ENCODE measurements at regions not wholly inside any gene's neighbourhood (a gene's known extent, or its start where the extent isn't known, plus 50 kb on each side); places are given as distances from the start of the nearest gene placed in this dataset.
"Not testable (repeated sequence)": the region's sequence is repeated elsewhere in the genome, so short reads cannot be mapped to it uniquely, and the experiment has no call there.

GRCh38 chr3:3291756-3292283, 112.3 kb upstream of the CRBN start:
- H3K4me1 ChIP-seq (ENCODE audit: control insufficient read depth in 2 of 2, insufficient read depth in 2 of 2, low read length in 1 of 2); H3K4me3 ChIP-seq (ENCODE audit: low read depth in 1 of 2, low read length in 2 of 2); H3K27me3 ChIP-seq (ENCODE audit: control insufficient read depth in 1 of 2, insufficient read depth in 2 of 2, low read length in 2 of 2); H3K27ac ChIP-seq (ENCODE audit: low read depth in 2 of 2, low read length in 1 of 2); H3K9me3 ChIP-seq (ENCODE audit: control insufficient read depth in 2 of 2, insufficient read depth in 1 of 2, low read depth in 1 of 2, low read length in 1 of 2); H3K36me3 ChIP-seq (ENCODE audit: control insufficient read depth in 2 of 2, insufficient read depth in 2 of 2, low read length in 1 of 2): not testable (repeated sequence)
- WGBS, 2 donors = 51 to 67% methylated on average over 3 of the region's 3 CpGs

GRCh38 chr3:3288255-3288654, 108.8 kb upstream of the CRBN start:
- Histone ChIP-seq H3K4me3 (ENCODE audit: low read depth in 1 of 2, low read length in 2 of 2) (no peak overlapping the region), H3K27me3 (ENCODE audit: control insufficient read depth in 1 of 2, insufficient read depth in 2 of 2, low read length in 2 of 2) (no peaks in the 10 kb centered on the region), H3K36me3 (ENCODE audit: control insufficient read depth in 2 of 2, insufficient read depth in 2 of 2, low read length in 1 of 2) (no peaks in the 10 kb centered on the region)

GRCh38 chr3:3286014-3286413, 106.5 kb upstream of the CRBN start:
- no peaks in the 10 kb centered on the region for H3K9me3 ChIP-seq (ENCODE audit: control insufficient read depth in 2 of 2, insufficient read depth in 1 of 2, low read depth in 1 of 2, low read length in 1 of 2)

More at GRCh38 chr3:3288255-3288654, 108.8 kb upstream of the CRBN start:
- no peaks in the 10 kb centered on the region for H3K9me3 ChIP-seq (ENCODE audit: control insufficient read depth in 2 of 2, insufficient read depth in 1 of 2, low read depth in 1 of 2, low read length in 1 of 2)
- no peaks in the 10 kb centered on the region for H3K4me1 ChIP-seq (ENCODE audit: control insufficient read depth in 2 of 2, insufficient read depth in 2 of 2, low read length in 1 of 2)
- H3K27ac ChIP-seq (ENCODE audit: low read depth in 2 of 2, low read length in 1 of 2) = no peak overlapping the region

GRCh38 chr3:3281024-3281423, 101.5 kb upstream of the CRBN start:
- Histone ChIP-seq H3K4me1 (ENCODE audit: control insufficient read depth in 2 of 2, insufficient read depth in 2 of 2, low read length in 1 of 2) (no peaks in the 10 kb centered on the region), H3K9me3 (ENCODE audit: control insufficient read depth in 2 of 2, insufficient read depth in 1 of 2, low read depth in 1 of 2, low read length in 1 of 2) (no peaks in the 10 kb centered on the region), H3K36me3 (ENCODE audit: control insufficient read depth in 2 of 2, insufficient read depth in 2 of 2, low read length in 1 of 2) (no peaks in the 10 kb centered on the region), H3K27me3 (ENCODE audit: control insufficient read depth in 1 of 2, insufficient read depth in 2 of 2, low read length in 2 of 2) (no peaks in the 10 kb centered on the region), H3K4me3 (ENCODE audit: low read depth in 1 of 2, low read length in 2 of 2) (no peak overlapping the region), H3K27ac (ENCODE audit: low read depth in 2 of 2, low read length in 1 of 2) (no peak overlapping the region)
- 53 to 54% methylated on average over 2 of the region's 2 CpGs for WGBS, 2 donors

More at GRCh38 chr3:3286014-3286413, 106.5 kb upstream of the CRBN start:
- no peaks in the 10 kb centered on the region for H3K4me1 ChIP-seq (ENCODE audit: control insufficient read depth in 2 of 2, insufficient read depth in 2 of 2, low read length in 1 of 2)
- no peak overlapping the region for H3K27ac ChIP-seq (ENCODE audit: low read depth in 2 of 2, low read length in 1 of 2)
- 71 to 83% methylated on average over 2 of the region's 2 CpGs for WGBS, 2 donors
- no peak overlapping the region for H3K4me3 ChIP-seq (ENCODE audit: low read depth in 1 of 2, low read length in 2 of 2)
- H3K36me3 ChIP-seq (ENCODE audit: control insufficient read depth in 2 of 2, insufficient read depth in 2 of 2, low read length in 1 of 2) = no peaks in the 10 kb centered on the region
- no peaks in the 10 kb centered on the region for H3K27me3 ChIP-seq (ENCODE audit: control insufficient read depth in 1 of 2, insufficient read depth in 2 of 2, low read length in 2 of 2)

- Histone ChIP-seq H3K9me3 (ENCODE audit: control insufficient read depth in 2 of 2, insufficient read depth in 1 of 2, low read depth in 1 of 2, low read length in 1 of 2) (no peaks in the 10 kb centered on the region), H3K4me1 (ENCODE audit: control insufficient read depth in 2 of 2, insufficient read depth in 2 of 2, low read length in 1 of 2) (no peaks in the 10 kb centered on the region), H3K27ac (ENCODE audit: low read depth in 2 of 2, low read length in 1 of 2) (no peak overlapping the region), H3K4me3 (ENCODE audit: low read depth in 1 of 2, low read length in 2 of 2) (no peak overlapping the region), H3K36me3 (ENCODE audit: control insufficient read depth in 2 of 2, insufficient read depth in 2 of 2, low read length in 1 of 2) (no peaks in the 10 kb centered on the region), H3K27me3 (ENCODE audit: control insufficient read depth in 1 of 2, insufficient read depth in 2 of 2, low read length in 2 of 2) (no peaks in the 10 kb centered on the region)
- WGBS, 2 donors = 64 to 73% methylated on average over 1 of the region's 1 CpG
Observed at GRCh38 chr3:3280396-3280795, 100.9 kb upstream of the CRBN start.

GRCh38 chr3:3278073-3278472, 98.6 kb upstream of the CRBN start:
- H3K36me3 ChIP-seq (ENCODE audit: control insufficient read depth in 2 of 2, insufficient read depth in 2 of 2, low read length in 1 of 2) = no peaks in the 10 kb centered on the region
- 21 to 41% methylated on average over 1 of the region's 1 CpG for WGBS, 2 donors
- H3K27ac ChIP-seq (ENCODE audit: low read depth in 2 of 2, low read length in 1 of 2) = no peak overlapping the region
- H3K27me3 ChIP-seq (ENCODE audit: control insufficient read depth in 1 of 2, insufficient read depth in 2 of 2, low read length in 2 of 2) = no peaks in the 10 kb centered on the region
- no peak overlapping the region for H3K4me3 ChIP-seq (ENCODE audit: low read depth in 1 of 2, low read length in 2 of 2)
- H3K4me1 ChIP-seq (ENCODE audit: control insufficient read depth in 2 of 2, insufficient read depth in 2 of 2, low read length in 1 of 2) = no peaks in the 10 kb centered on the region
- H3K9me3 ChIP-seq (ENCODE audit: control insufficient read depth in 2 of 2, insufficient read depth in 1 of 2, low read depth in 1 of 2, low read length in 1 of 2) = no peaks in the 10 kb centered on the region

- Histone ChIP-seq H3K27me3 (ENCODE audit: control insufficient read depth in 1 of 2, insufficient read depth in 2 of 2, low read length in 2 of 2) (no peaks in the 10 kb centered on the region), H3K4me1 (ENCODE audit: control insufficient read depth in 2 of 2, insufficient read depth in 2 of 2, low read length in 1 of 2) (no peaks in the 10 kb centered on the region), H3K9me3 (ENCODE audit: control insufficient read depth in 2 of 2, insufficient read depth in 1 of 2, low read depth in 1 of 2, low read length in 1 of 2) (no peaks in the 10 kb centered on the region), H3K27ac (ENCODE audit: low read depth in 2 of 2, low read length in 1 of 2) (no peak overlapping the region), H3K36me3 (ENCODE audit: control insufficient read depth in 2 of 2, insufficient read depth in 2 of 2, low read length in 1 of 2) (no peaks in the 10 kb centered on the region), H3K4me3 (ENCODE audit: low read depth in 1 of 2, low read length in 2 of 2) (no peak overlapping the region)
- 82 to 88% methylated on average over 2 of the region's 2 CpGs for WGBS, 2 donors
Observed at GRCh38 chr3:3276630-3277029, 97.1 kb upstream of the CRBN start.

GRCh38 chr3:3264796-3265195, 85.3 kb upstream of the CRBN start:
- Histone ChIP-seq H3K36me3 (ENCODE audit: control insufficient read depth in 2 of 2, insufficient read depth in 2 of 2, low read length in 1 of 2) (no peaks in the 10 kb centered on the region), H3K4me3 (ENCODE audit: low read depth in 1 of 2, low read length in 2 of 2) (no peak overlapping the region), H3K9me3 (ENCODE audit: control insufficient read depth in 2 of 2, insufficient read depth in 1 of 2, low read depth in 1 of 2, low read length in 1 of 2) (no peaks in the 10 kb centered on the region), H3K27ac (ENCODE audit: low read depth in 2 of 2, low read length in 1 of 2) (no peak overlapping the region), H3K4me1 (ENCODE audit: control insufficient read depth in 2 of 2, insufficient read depth in 2 of 2, low read length in 1 of 2) (no peaks in the 10 kb centered on the region), H3K27me3 (ENCODE audit: control insufficient read depth in 1 of 2, insufficient read depth in 2 of 2, low read length in 2 of 2) (no peaks in the 10 kb centered on the region)
- WGBS, 2 donors = 86 to 95% methylated on average over 3 of the region's 3 CpGs

GRCh38 chr3:3260870-3261269, 81.4 kb upstream of the CRBN start:
- Histone ChIP-seq H3K9me3 (ENCODE audit: control insufficient read depth in 2 of 2, insufficient read depth in 1 of 2, low read depth in 1 of 2, low read length in 1 of 2) (no peaks in the 10 kb centered on the region), H3K27ac (ENCODE audit: low read depth in 2 of 2, low read length in 1 of 2) (no peak overlapping the region), H3K36me3 (ENCODE audit: control insufficient read depth in 2 of 2, insufficient read depth in 2 of 2, low read length in 1 of 2) (no peaks in the 10 kb centered on the region), H3K4me3 (ENCODE audit: low read depth in 1 of 2, low read length in 2 of 2) (no peak overlapping the region), H3K27me3 (ENCODE audit: control insufficient read depth in 1 of 2, insufficient read depth in 2 of 2, low read length in 2 of 2) (no peaks in the 10 kb centered on the region), H3K4me1 (ENCODE audit: control insufficient read depth in 2 of 2, insufficient read depth in 2 of 2, low read length in 1 of 2) (no peaks in the 10 kb centered on the region)

GRCh38 chr3:3259181-3259580, 79.7 kb upstream of the CRBN start:
- Histone ChIP-seq H3K4me1 (ENCODE audit: control insufficient read depth in 2 of 2, insufficient read depth in 2 of 2, low read length in 1 of 2) (no peaks in the 10 kb centered on the region), H3K9me3 (ENCODE audit: control insufficient read depth in 2 of 2, insufficient read depth in 1 of 2, low read depth in 1 of 2, low read length in 1 of 2) (no peaks in the 10 kb centered on the region), H3K27ac (ENCODE audit: low read depth in 2 of 2, low read length in 1 of 2) (no peak overlapping the region), H3K36me3 (ENCODE audit: control insufficient read depth in 2 of 2, insufficient read depth in 2 of 2, low read length in 1 of 2) (no peaks in the 10 kb centered on the region), H3K27me3 (ENCODE audit: control insufficient read depth in 1 of 2, insufficient read depth in 2 of 2, low read length in 2 of 2) (no peaks in the 10 kb centered on the region), H3K4me3 (ENCODE audit: low read depth in 1 of 2, low read length in 2 of 2) (no peak overlapping the region)
- 67 to 72% methylated on average over 3 of the region's 3 CpGs for WGBS, 2 donors

Measured in esophagus (tissue), 2 donors.